Calu3 (cell line): ENCODE measurements at regions not wholly inside any gene's neighbourhood (a gene's known extent, or its start where the extent isn't known, plus 50 kb on each side); places are given as distances from the start of the nearest gene placed in this dataset.

Experiments used
- BruUV-seq: library from RNA; stranded (reverse); fragments of 400-500 nt; replicated peaks from 2 replicates; lab custom pipeline; 2021; lab: Mats Ljungman, UMichigan
- CTCF ChIA-PET: fragments of 300-600 bp; sonication (Branson Sonifier 250); formaldehyde crosslinking; loops from one replicate; lab custom pipeline; 2022; ENCODE audit warnings: antibody characterized with exemption; lab: Charles Lee
- DNase-seq: peaks from one replicate; pipeline ENCODE4 v3.0.0; 2022
- H3K27ac Mint-ChIP-seq: one replicate; pipeline ENCODE4 v1.8.0; 2022; ENCODE audit warnings: mixed read lengths; ENCODE audit not compliant: unreplicated experiment
- H3K27me3 Mint-ChIP-seq: one replicate; pipeline ENCODE4 v1.8.0; 2022; ENCODE audit warnings: mixed read lengths; ENCODE audit not compliant: unreplicated experiment
- H3K36me3 Mint-ChIP-seq: one replicate; pipeline ENCODE4 v1.8.0; 2022; ENCODE audit warnings: mild to moderate bottlenecking, moderate library complexity, mixed read lengths; ENCODE audit not compliant: insufficient read depth, unreplicated experiment
- H3K4me1 Mint-ChIP-seq: one replicate; pipeline ENCODE4 v1.8.0; 2022; ENCODE audit warnings: mild to moderate bottlenecking, low read depth, mixed read lengths; ENCODE audit not compliant: unreplicated experiment
- H3K4me3 Mint-ChIP-seq: one replicate; pipeline ENCODE4 v1.8.0; 2022; ENCODE audit warnings: mild to moderate bottlenecking, low read depth, moderate library complexity, mixed read lengths; ENCODE audit not compliant: unreplicated experiment
- H3K9me3 Mint-ChIP-seq: one replicate; pipeline ENCODE4 v1.8.0; 2022; ENCODE audit warnings: low read depth, mixed read lengths; ENCODE audit not compliant: unreplicated experiment
- CTCF ChIP-seq: fragments of 200-600 bp; IDR thresholded peaks from one replicate; pipeline ENCODE4 v1.8.0; 2022; ENCODE audit warnings: antibody characterized with exemption; ENCODE audit not compliant: unreplicated experiment
- intact Hi-C: fragments of 100-400 bp; cut with micrococcal nuclease; formaldehyde crosslinking; loops from one replicate; pipeline ENCODE4 v1.10.0; 2022; ENCODE audit not compliant: unreplicated experiment

DNA sequence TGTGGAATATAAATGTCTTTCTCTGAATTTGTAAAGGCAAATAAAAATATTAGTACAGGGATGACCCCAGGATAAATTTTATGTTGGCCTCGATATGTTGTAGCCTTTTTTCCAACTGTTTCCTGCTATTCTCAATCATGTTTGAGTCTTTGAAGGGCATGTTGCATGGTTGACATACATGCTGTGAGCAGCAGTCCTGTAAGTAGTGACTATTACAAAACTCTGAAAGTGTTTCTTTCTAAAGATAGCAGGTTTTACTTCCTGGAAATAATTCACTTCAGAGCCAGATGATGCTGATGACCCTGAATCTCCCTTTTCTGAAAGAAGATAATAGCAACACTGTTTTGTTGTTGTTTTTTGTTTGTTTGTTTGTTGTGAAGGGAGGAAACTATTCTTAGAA is 393.0 kb upstream of the GNPDA2 start:
- CTCF ChIA-PET = no interaction called here
- H3K4me3 Mint-ChIP-seq = no peak overlapping the region
- no peak for TF ChIP-seq CTCF
- H3K9me3 Mint-ChIP-seq = peaks cover 7% of the 10 kb centered on the region
- no TSS peak for BruUV-seq
- H3K4me1 Mint-ChIP-seq = no peaks in the 10 kb centered on the region
- intact Hi-C loops = no loop called here
- no peak for DNase-seq
- no peak overlapping the region for H3K27ac Mint-ChIP-seq
- no peaks in the 10 kb centered on the region for H3K27me3 Mint-ChIP-seq
- no peaks in the 10 kb centered on the region for H3K36me3 Mint-ChIP-seq

- BruUV-seq = no TSS peak
- H3K4me3 Mint-ChIP-seq = no peak overlapping the region
- no peak overlapping the region for H3K27ac Mint-ChIP-seq
- CTCF ChIA-PET = no interaction called here
- no peaks in the 10 kb centered on the region for H3K36me3 Mint-ChIP-seq
- DNase-seq = no peak
- TF ChIP-seq CTCF = no peak
- H3K4me1 Mint-ChIP-seq = no peaks in the 10 kb centered on the region
- no peaks in the 10 kb centered on the region for H3K27me3 Mint-ChIP-seq
- intact Hi-C loops = no loop called here
- peaks cover 8% of the 10 kb centered on the region for H3K9me3 Mint-ChIP-seq
Measured at GRCh38 chr4:45102716-45103115, 376.4 kb upstream of the GNPDA2 start.

GRCh38 chr4:45100956-45101818 is 374.8 kb upstream of the GNPDA2 start:
- peaks cover 8% of the 10 kb centered on the region for H3K9me3 Mint-ChIP-seq
- H3K27me3 Mint-ChIP-seq = no peaks in the 10 kb centered on the region
- CTCF ChIA-PET = no interaction called here
- intact Hi-C loops = no loop called here
- H3K4me1 Mint-ChIP-seq = no peaks in the 10 kb centered on the region
- no peak overlapping the region for H3K4me3 Mint-ChIP-seq
- no peak overlapping the region for H3K27ac Mint-ChIP-seq
- TF ChIP-seq CTCF = no peak
- no peak for DNase-seq
- no TSS peak for BruUV-seq
- H3K36me3 Mint-ChIP-seq = no peaks in the 10 kb centered on the region

GRCh38 chr4:45099471-45099870 is 373.1 kb upstream of the GNPDA2 start:
- no peaks in the 10 kb centered on the region for H3K36me3 Mint-ChIP-seq
- no peaks in the 10 kb centered on the region for H3K27me3 Mint-ChIP-seq
- H3K4me1 Mint-ChIP-seq = no peaks in the 10 kb centered on the region
- CTCF ChIA-PET = no interaction called here
- no peak for DNase-seq
- TF ChIP-seq CTCF = no peak
- BruUV-seq = no TSS peak
- no peak overlapping the region for H3K4me3 Mint-ChIP-seq
- no peak overlapping the region for H3K27ac Mint-ChIP-seq
- intact Hi-C loops = no loop called here
- peaks cover 8% of the 10 kb centered on the region for H3K9me3 Mint-ChIP-seq
